SHP77 (cell line): ENCODE measurements at regions not wholly inside any gene's neighbourhood (a gene's known extent, or its start where the extent isn't known, plus 50 kb on each side); places are given as distances from the start of the nearest gene placed in this dataset.
"Not testable (repeated sequence)": the region's sequence is repeated elsewhere in the genome, so short reads cannot be mapped to it uniquely, and the experiment has no call there.

Experiments
- DNase-seq, 2 experiments: peaks; one replicate each; lab custom pipeline; 2025; lab: John Stamatoyannopoulos, UW

GRCh38 chr12:25684070-25684469, 131.0 kb upstream of the LMNTD1 start:
- no peak for DNase-seq

DNA sequence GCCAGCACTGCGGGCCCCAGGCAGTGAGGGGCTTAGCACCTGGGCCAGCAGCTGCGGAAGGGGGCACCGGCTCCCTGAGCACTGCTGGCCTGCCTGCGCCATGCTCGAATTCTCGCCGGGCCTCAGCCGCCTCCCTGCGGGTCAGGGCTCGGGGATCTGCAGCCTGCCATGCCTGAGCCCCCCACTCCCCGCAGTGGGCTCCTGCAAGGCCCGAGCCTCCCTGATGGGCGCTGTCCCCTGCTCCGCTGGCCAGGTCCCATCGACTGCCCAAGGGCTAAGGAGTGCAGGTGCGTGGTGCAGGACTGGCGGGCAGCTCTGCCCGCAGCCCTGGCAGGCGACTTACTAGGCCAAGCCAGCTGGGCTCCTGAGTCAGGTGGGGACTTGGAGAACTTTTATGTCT, 133.3 kb upstream of the LMNTD1 start:
- DNase-seq: no peak

- DNase-seq: no peak
Observed at GRCh38 chr12:25687226-25687625, 134.1 kb upstream of the LMNTD1 start.

- not testable (repeated sequence) for DNase-seq
Observed at GRCh38 chr12:25688851-25689250, 135.8 kb upstream of the LMNTD1 start.

- DNase-seq: peak; percentile 8 to 11
Observed at GRCh38 chr12:25689996-25690501, 137.0 kb upstream of the LMNTD1 start.

DNA sequence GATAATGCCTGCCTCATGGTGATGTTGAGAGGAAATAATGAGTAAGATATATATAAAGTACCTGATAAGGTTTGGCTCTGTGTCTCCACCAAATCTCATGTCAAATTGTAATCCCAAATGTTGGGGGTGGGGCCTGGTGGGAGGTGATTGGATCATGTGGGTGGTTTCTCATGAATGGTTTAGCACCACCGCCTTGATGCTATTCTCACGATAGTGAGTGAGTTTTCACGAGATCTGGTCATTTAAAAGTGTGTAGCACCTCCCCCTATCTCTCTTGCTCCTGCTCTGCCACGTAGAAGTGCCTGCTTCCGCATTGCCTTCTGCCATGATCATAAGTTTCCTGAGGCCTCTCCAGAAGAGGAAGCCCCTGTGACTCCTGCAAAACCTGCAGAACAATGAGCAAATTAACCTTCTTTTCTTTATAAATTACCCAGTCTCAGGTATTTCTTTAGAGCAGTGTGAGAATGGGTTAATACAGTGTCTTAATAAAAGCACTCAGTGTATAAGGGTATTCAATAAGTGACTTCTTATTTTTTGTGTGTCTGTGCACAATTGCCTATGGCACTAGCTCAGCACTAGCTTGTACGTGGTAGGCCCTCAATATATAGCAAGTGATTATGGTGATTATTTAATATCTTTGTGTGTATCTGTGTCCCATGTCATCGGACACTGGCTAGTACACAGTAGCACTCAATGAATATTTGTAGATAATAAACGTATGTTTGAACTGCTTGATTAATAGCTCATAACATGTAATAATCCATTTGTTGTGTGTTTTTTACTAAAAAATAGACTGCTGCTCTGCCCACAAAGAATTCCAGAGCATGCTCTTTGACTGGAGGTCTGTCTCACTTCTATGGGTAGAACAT, 138.1 kb upstream of the LMNTD1 start:
- no peak for DNase-seq

DNA sequence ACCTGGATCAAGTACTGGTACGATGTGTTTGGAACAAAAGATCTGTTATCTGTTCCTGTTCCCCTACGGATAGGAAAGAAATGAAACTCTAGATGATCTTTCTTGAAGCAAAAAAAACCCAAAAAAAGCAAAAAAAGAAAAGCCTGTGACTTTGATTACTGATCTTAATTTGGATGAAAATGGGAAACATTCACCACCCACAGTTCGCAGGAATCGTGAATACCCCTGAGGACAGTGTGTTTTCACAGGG, 138.7 kb upstream of the LMNTD1 start:
- DNase-seq: no peak

- no peak for DNase-seq
Observed at GRCh38 chr12:25692115-25693035, 139.3 kb upstream of the LMNTD1 start.

- no peak for DNase-seq
Observed at GRCh38 chr12:25694072-25694471, 141.0 kb upstream of the LMNTD1 start.

- DNase-seq: no peak
Observed at GRCh38 chr12:25695574-25695973, 142.5 kb upstream of the LMNTD1 start.

GRCh38 chr12:25698772-25699171, 145.7 kb upstream of the LMNTD1 start:
- DNase-seq: no peak

- DNase-seq: no peak
Observed at GRCh38 chr12:25699454-25699853, 146.4 kb upstream of the LMNTD1 start.

DNA sequence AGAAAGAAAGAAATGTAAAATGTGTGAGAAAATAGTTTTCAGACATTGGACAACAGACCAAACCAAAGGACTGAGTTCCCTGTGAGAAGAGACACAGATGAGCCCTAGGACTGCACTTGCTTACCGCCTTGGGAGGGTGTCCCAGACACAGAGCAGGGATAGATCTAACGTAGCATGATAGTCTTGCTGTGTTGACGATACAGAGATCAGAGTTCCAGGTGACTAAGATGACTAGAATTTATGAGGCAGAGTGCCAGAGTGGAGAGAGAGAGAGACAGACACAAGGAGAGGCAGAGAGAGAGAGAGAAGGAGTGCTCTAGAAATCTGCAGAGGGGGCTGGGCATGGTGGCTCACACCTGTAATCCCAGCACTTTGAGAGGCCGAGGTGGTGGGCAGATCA, 148.2 kb upstream of the LMNTD1 start:
- DNase-seq: no peak

GRCh38 chr12:25702553-25702952, 149.5 kb upstream of the LMNTD1 start:
- DNase-seq: no peak

DNA sequence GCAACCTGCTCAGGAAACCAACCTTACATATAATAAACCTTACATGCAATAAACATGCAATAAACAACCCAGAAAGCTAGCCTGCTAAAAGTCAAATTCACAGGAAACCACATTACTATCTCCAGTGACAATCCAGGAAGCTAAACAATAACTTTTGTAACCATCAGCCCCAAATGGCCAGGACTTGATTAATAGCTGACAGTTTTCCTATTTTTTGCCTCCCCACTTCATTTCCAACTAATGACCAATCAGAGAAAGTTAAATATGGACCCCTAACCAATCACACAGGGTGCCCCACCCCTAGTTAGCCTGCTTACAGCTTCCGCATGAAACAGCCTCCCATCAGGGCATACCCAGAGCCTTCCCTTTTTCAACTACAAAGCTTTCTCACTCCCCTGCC, 152.2 kb upstream of the LMNTD1 start:
- DNase-seq: no peak

DNA sequence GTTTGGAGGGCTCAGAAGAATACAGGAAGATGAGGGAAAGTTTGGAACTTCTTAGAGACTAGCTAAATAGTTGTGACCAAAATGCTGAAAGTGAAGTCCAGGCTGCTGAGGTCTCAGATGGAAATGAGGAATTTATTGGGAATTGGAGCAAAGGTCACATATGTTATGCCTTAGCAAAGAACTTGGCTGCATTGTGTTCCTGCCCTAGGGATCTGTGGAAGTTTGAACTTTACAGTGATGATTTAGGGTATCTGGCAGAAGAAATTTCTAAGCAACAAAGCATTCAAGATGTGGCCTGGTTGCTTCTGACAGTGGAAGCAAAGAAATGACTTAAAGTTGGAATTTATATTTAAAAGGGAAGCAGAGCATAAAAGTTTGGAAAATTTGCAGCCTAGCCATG, 153.6 kb upstream of the LMNTD1 start:
- not testable (repeated sequence) for DNase-seq

DNA sequence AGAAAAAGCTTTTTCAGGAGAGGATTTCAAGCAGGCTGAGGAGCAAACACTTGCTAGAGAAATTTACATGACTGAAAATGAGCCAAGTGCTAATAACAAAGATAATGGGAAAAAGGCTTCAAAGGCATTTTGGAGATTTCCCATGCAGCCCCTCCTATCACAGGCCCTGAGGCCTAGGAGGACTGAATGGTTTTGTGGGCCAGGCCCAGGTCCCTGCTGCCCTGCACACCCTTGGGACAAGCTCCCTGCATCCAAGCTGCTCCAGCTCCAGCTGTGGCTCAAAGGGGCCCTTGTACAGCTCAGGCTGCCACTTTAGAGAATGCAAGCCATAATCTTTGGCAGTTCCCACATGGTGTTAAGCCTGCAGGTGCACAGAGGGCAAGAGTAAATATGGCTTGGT, 154.0 kb upstream of the LMNTD1 start:
- DNase-seq: no peak

- no peak for DNase-seq
Observed at GRCh38 chr12:25708661-25709060, 155.6 kb upstream of the LMNTD1 start.

- no peak for DNase-seq
Observed at GRCh38 chr12:25710128-25710527, 157.0 kb upstream of the LMNTD1 start.

DNA sequence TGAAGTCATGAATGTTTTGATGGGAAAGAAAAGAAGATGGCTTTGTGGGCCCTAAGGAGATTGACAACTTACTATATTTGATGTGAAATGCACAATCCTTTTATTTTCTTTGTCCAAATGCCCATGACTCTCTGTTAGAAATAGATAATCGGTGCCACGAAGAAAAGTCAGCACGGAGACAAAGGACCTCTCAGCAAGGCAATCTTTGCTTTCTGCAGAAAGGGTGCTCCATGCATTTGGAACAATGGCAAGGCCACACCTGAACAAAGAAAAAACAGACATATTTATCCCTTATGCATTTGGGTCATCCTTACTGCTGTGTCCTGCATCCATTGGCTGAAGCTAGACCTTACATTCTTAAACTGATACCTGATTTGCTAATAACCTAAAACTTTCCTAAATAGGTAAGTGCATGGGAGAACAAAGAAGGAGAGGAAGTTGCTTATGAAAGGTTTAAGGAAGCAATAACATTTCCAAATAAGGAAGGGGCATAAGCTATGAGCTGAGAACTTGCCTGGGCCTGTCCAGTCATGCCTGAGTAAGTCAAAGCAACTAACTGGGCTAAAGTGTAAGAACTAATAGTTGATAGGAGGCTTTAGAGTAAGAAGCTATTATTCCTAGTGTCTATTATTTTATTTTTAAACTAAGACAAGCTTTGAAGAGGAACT, 158.0 kb upstream of the LMNTD1 start:
- DNase-seq: not testable (repeated sequence)

- DNase-seq: no peak
Observed at GRCh38 chr12:25712169-25712568, 159.1 kb upstream of the LMNTD1 start.

- DNase-seq: no peak
Observed at GRCh38 chr12:25713264-25713663, 160.2 kb upstream of the LMNTD1 start.
